K562 (cell line): ENCODE measurements at regions not wholly inside any gene's neighbourhood (a gene's known extent, or its start where the extent isn't known, plus 50 kb on each side); places are given as distances from the start of the nearest gene placed in this dataset.

Source experiments
- ATAC-seq: fragments of 200-7000 bp; cut with Tn5 transposase; 3 replicates; pipeline ENCODE4 v1.9.1; 2020; ENCODE audit warnings: moderate library complexity
- BruUV-seq: library from RNA; stranded (reverse); fragments of 400-500 nt; replicated peaks from 2 replicates; lab custom pipeline; 2021; lab: Mats Ljungman, UMichigan
- CTCF ChIA-PET: fragments of 300-600 bp; formaldehyde crosslinking; extraction: SDS; loops from one replicate; lab custom pipeline; 2021; ENCODE audit warnings: low intra/inter-chr PET ratio; lab: Yijun Ruan, JAX
- POLR2A ChIA-PET: fragments of 300-600, 350-650 bp; sonication (Branson Sonifier 250); formaldehyde crosslinking; extraction: SDS; loops from one replicate; lab custom pipeline; 2021; ENCODE audit warnings: antibody characterized with exemption, inconsistent platforms; lab: Yijun Ruan, JAX
- DNase-seq, 4 experiments: peaks; one replicate each; pipeline versions ENCODE4 v3.0.0 to v3.0.0-alpha.2; 2011 to 2018; ENCODE audit warnings: low spot score in 3 of 4, mixed read lengths in 3 of 4; ENCODE audit errors: extremely low read depth in 1 of 4
- FAIRE-seq: peaks from 2 replicates; lab custom pipeline; 2011; peaks lifted over from hg19 to GRCh38; lab: Jason Lieb, UNC
- H2AFZ ChIP-seq: 2 replicates; pipeline ENCODE4 v1.6.0; 2011; ENCODE audit warnings: low read depth, low read length, control low read depth, inconsistent platforms
- H3K27ac ChIP-seq: fragments of 200-600 bp; 3 replicates; pipeline ENCODE4 v1.8.0; 2011; ENCODE audit warnings: low read depth, mild to moderate bottlenecking, control low read depth, inconsistent platforms, low read length, moderate library complexity, mixed read lengths; ENCODE audit errors: extremely low read depth
- H3K27me3 ChIP-seq, 2 experiments: fragments of 300-600 bp in 1 of 2; 2 replicates in 1 of 2; 3 replicates in 1 of 2; pipeline versions ENCODE4 v1.6.0 to v1.8.0; 2011; ENCODE audit warnings: inconsistent platforms in 2 of 2, low read length in 2 of 2, mild to moderate bottlenecking in 1 of 2, mixed read lengths in 1 of 2, moderate library complexity in 1 of 2; ENCODE audit not compliant: control insufficient read depth in 2 of 2, insufficient read depth in 2 of 2
- H3K36me3 ChIP-seq: fragments of 300-600 bp; 3 replicates; pipeline ENCODE4 v1.8.0; 2011; ENCODE audit warnings: mild to moderate bottlenecking, low read length, inconsistent platforms; ENCODE audit not compliant: control insufficient read depth, insufficient read depth
- H3K4me1 ChIP-seq, 2 experiments: fragments of 200-600 bp in 1 of 2; replicated peaks in 1 of 2; 2 replicates in 1 of 2; 3 replicates in 1 of 2; pipeline versions ENCODE4 v1.5.1 to v1.8.0; 2011; ENCODE audit warnings: inconsistent platforms in 2 of 2, low read length in 2 of 2, mild to moderate bottlenecking in 1 of 2, mixed read lengths in 1 of 2, moderate library complexity in 1 of 2; ENCODE audit not compliant: control insufficient read depth in 2 of 2, insufficient read depth in 2 of 2
- H3K4me2 ChIP-seq: 2 replicates; pipeline ENCODE4 v1.6.1; 2011; ENCODE audit warnings: low read length, control low read depth, inconsistent platforms, mixed read lengths; ENCODE audit not compliant: insufficient read depth
- H3K4me3 ChIP-seq: fragments of 200-600 bp; sonication (generic), shearing (Covaris generic); 2 replicates; pipeline ENCODE4 v1.5.1; 2016; ENCODE audit warnings: control low read depth, inconsistent platforms
- H3K79me2 ChIP-seq: fragments of 200-600 bp; 3 replicates; pipeline ENCODE4 v1.8.0; 2011; ENCODE audit warnings: low read length, inconsistent platforms; ENCODE audit not compliant: control insufficient read depth, insufficient read depth
- H3K9ac ChIP-seq, 2 experiments: 2 replicates each; pipeline versions ENCODE4 v1.6.0 to v1.6.1; 2011; ENCODE audit warnings: low read depth in 2 of 2, low read length in 2 of 2, control low read depth in 1 of 2, inconsistent platforms in 1 of 2, mild to moderate bottlenecking in 1 of 2, mixed read lengths in 1 of 2; ENCODE audit not compliant: insufficient read depth in 1 of 2
- H3K9me1 ChIP-seq: one replicate; pipeline ENCODE4 v1.6.0; 2011; ENCODE audit warnings: inconsistent platforms, mild to moderate bottlenecking, low read length, moderate library complexity; ENCODE audit not compliant: control insufficient read depth, insufficient read depth
- H3K9me3 ChIP-seq: replicated peaks from 2 replicates; pipeline ENCODE4 v1.5.1; 2011; ENCODE audit warnings: low read depth, low read length, inconsistent platforms; ENCODE audit not compliant: control insufficient read depth, insufficient read depth
- H4K20me1 ChIP-seq: replicated peaks from 2 replicates; pipeline ENCODE4 v1.6.1; 2011; ENCODE audit warnings: low read length, inconsistent platforms, mixed read lengths; ENCODE audit not compliant: control insufficient read depth, insufficient read depth
- EP300 ChIP-seq: IDR thresholded peaks from 2 replicates; pipeline ENCODE4 v1.6.1; 2012; ENCODE audit warnings: low read length, improper control_type of control experiment
- HNRNPL ChIP-seq: fragments of 200-400 bp; formaldehyde crosslinking; IDR thresholded peaks from 2 replicates; pipeline ENCODE4 v1.6.1; 2017; ENCODE audit warnings: low read depth, mild to moderate bottlenecking, low read length
- HOXB6 ChIP-seq: fragments of 250-450 bp; sonication (Bioruptor Pico); IDR thresholded peaks from 2 replicates; pipeline ENCODE4 v1.5.1; 2022; ENCODE audit warnings: mild to moderate bottlenecking, borderline replicate concordance
- SETDB1 ChIP-seq: IDR thresholded peaks from one replicate; pipeline ENCODE4 v1.6.1; 2012; ENCODE audit warnings: low read length, control low read depth, inconsistent platforms
- TFE3 ChIP-seq: fragments of 450-650 bp; formaldehyde crosslinking; IDR thresholded peaks from 2 replicates; pipeline ENCODE4 v1.4.0; 2020; ENCODE audit warnings: mild to moderate bottlenecking, mixed read lengths
- TSC22D4 ChIP-seq: fragments of 450-650 bp; IDR thresholded peaks from 2 replicates; pipeline ENCODE4 v1.6.1; 2016; ENCODE audit warnings: missing genetic modification characterization, missing biosample characterization, control low read depth
- ZEB2 ChIP-seq: fragments of 450-650 bp; IDR thresholded peaks from 2 replicates; pipeline ENCODE4 v1.6.1; 2016
- ZFP1 ChIP-seq: fragments of 450-650 bp; formaldehyde crosslinking; IDR thresholded peaks from 2 replicates; pipeline ENCODE4 v1.4.0; 2020; ENCODE audit warnings: mild to moderate bottlenecking, mixed read lengths
- ZFX ChIP-seq: sonication (generic); formaldehyde crosslinking; IDR thresholded peaks from 2 replicates; pipeline ENCODE4 v1.8.0; 2022; ENCODE audit warnings: mild to moderate bottlenecking, missing genetic modification reagents, moderate library complexity
- ZNF830 ChIP-seq: fragments of 250-450 bp; sonication (Bioruptor Pico); IDR thresholded peaks from 2 replicates; pipeline ENCODE4 v1.5.0; 2021; ENCODE audit warnings: mild to moderate bottlenecking
- WGBS: fragments of 100-300 bp; shearing (Covaris generic); methylation state at CpG from one replicate; pipeline ENCODE4 v1.1.6; 2016; ENCODE audit warnings: low coverage, mixed read lengths; ENCODE audit not compliant: insufficient coverage; ENCODE audit errors: missing lambda C conversion rate; 5-methylcytosine and 5-hydroxymethylcytosine counted together
- in situ Hi-C: fragments of 300-500 bp; cut with MboI; formaldehyde crosslinking; loops from 4 replicates; pipeline ENCODE4 v1.15.0; 2018; ENCODE audit warnings: inconsistent platforms, mixed read lengths
- intact Hi-C: fragments of 100-400 bp; cut with micrococcal nuclease; formaldehyde crosslinking; loops from 2 replicates; pipeline ENCODE4 v1.14.2; 2022

DNA sequence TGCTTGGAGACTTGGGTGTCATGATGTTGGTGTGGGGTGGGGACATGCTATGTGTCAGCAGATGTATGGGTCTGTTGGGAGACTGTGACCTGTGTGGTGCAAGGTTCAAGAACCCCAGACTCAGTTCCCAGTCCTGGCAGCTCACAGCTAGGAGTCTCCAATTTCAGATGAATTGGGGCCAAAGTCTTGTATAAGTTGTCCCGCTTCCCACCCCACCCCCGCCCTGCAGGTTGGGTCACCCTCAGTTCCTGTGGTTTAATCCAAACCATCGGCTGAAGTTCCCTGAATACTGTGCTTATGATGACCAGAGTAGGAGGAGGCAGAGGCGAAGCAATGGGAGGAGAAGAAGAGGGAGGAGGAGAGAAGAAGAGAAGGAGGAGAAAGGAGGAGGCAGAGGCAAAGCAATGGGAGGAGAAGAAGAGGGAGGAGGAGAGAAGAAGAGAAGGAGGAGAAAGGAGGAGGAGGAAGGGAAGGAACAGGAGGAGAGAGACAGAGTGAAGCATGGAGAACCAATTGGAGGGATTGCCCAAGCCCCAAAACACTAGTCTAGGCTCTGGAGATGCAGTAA lies 112.6 kb downstream of the EFNB1 start:
- intact Hi-C loops (no loop called here), in situ Hi-C loops (no loop called here)
- no peak for TF ChIP-seq TSC22D4 (tag)
- no peak for TF ChIP-seq ZNF830 (CRISPR knock-in tag)
- no peak for TF ChIP-seq HNRNPL
- no peak for TF ChIP-seq TFE3 (CRISPR knock-in tag)
- TF ChIP-seq EP300: no peak
- no peak for TF ChIP-seq ZFX (CRISPR knock-in tag)
- no peak for TF ChIP-seq ZFP1 (CRISPR knock-in tag)
- no peak for TF ChIP-seq ZEB2
- TF ChIP-seq SETDB1: no peak
- TF ChIP-seq HOXB6 (CRISPR knock-in tag): no peak
- DNase-seq (peak in 1 of 4 experiments; percentile 2), FAIRE-seq (no peak), ATAC-seq (no peak)
- no peaks in the 10 kb centered on the region for H3K9me3 ChIP-seq
- POLR2A ChIA-PET: no interaction called here
- CTCF ChIA-PET: no interaction called here
- H3K27ac ChIP-seq: no peak overlapping the region
- WGBS: no CpG with 5 or more reads among the region's 4 CpGs
- no peak overlapping the region for H3K4me2 ChIP-seq
- BruUV-seq: no TSS peak
- no peaks in the 10 kb centered on the region for H3K36me3 ChIP-seq
- no peak overlapping the region for H3K4me3 ChIP-seq
- H2AFZ ChIP-seq: no peak overlapping the region
- H3K27me3 ChIP-seq: no peaks in the 10 kb centered on the region
- H3K9me1 ChIP-seq: no peaks in the 10 kb centered on the region
- no peak overlapping the region for H3K9ac ChIP-seq
- H3K79me2 ChIP-seq: no peaks in the 10 kb centered on the region
- H3K4me1 ChIP-seq: no peaks in the 10 kb centered on the region; a peak in 1 of 5 replicates
- no peaks in the 10 kb centered on the region for H4K20me1 ChIP-seq
